ENCODE measurements at regions not wholly inside any gene's neighbourhood (a gene's known extent, or its start where the extent isn't known, plus 50 kb on each side); places are given as distances from the start of the nearest gene placed in this dataset.

GRCh38 chr17:36747861-36748260 lies 146.5 kb downstream of the MRM1 start:
- TF ChIP-seq CTCF (IDR thresholded peaks at IDR 0.05) (no peak), EP300 (IDR thresholded peaks at IDR 0.05) (no peak)
